ENCODE measurements at regions not wholly inside any gene's neighbourhood (a gene's known extent, or its start where the extent isn't known, plus 50 kb on each side); places are given as distances from the start of the nearest gene placed in this dataset.

DNA sequence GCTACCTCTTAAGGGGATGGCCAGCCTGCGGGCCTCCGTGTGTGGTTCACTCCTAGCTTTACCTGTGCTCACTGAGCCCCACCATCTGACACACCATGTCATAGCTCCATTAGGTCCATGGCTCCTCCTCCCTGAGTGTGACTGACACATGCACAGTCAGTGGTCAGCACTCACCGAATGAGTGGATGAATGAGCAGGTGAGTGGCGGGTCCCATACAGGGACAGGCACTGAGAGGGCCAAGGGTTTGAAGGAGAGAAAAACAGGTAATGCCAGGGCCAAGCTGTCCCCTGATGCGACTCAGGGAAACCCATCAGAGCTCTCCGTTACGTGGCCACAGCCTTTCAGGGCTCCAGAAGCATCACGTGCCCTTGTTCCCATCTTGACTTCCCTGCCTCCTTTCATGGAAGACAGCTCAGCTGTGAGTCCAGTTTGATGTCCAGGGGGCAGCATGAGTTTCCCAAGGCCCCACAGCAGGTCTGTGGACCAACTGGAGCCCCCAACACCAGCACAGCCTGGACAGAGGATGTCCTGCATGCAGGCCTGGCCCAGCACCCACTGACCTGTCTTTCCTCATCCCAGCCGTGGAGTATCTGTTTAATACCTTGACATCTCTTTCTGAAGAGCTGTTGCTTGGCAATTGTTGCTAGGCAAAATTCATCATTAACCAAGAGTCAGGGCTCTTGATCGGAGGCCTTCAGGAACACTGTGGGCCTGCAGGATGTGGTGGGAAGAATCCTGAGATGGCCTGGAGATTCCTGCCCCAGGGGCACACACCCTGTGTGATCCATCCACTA lies 84.4 kb downstream of the PLXNA1 start:
- no peak for TF ChIP-seq GATA2 (IDR thresholded peaks at IDR 0.05; ENCODE audit: low read depth, low read length)
- no peak for TF ChIP-seq GATA3 (IDR thresholded peaks at IDR 0.05; ENCODE audit: low read depth, low read length)
